ENCODE measurements at regions not wholly inside any gene's neighbourhood (a gene's known extent, or its start where the extent isn't known, plus 50 kb on each side); places are given as distances from the start of the nearest gene placed in this dataset.

GRCh38 chr7:110181768-110182167 lies 909.2 kb upstream of the LRRN3 start:
- no peak overlapping the region for H3K4me3 ChIP-seq (ENCODE audit: low read depth, low read length)
- DNase-seq (ENCODE audit: low read depth): no peak
- TF ChIP-seq CTCF (conservative IDR thresholded peaks at IDR 0.05; ENCODE audit: low read depth, low read length): no peak

- no peak overlapping the region for H3K4me3 ChIP-seq (ENCODE audit: low read depth, low read length)
- DNase-seq (ENCODE audit: low read depth): no peak
- TF ChIP-seq CTCF (conservative IDR thresholded peaks at IDR 0.05; ENCODE audit: low read depth, low read length): no peak
Measured at GRCh38 chr7:110186334-110186733, 904.6 kb upstream of the LRRN3 start.

- no peak overlapping the region for H3K4me3 ChIP-seq (ENCODE audit: low read depth, low read length)
- no peak for TF ChIP-seq CTCF (conservative IDR thresholded peaks at IDR 0.05; ENCODE audit: low read depth, low read length)
- no peak for DNase-seq (ENCODE audit: low read depth)
Measured at GRCh38 chr7:110187877-110188554, 902.9 kb upstream of the LRRN3 start.

- peak; percentile 38 for TF ChIP-seq CTCF (conservative IDR thresholded peaks at IDR 0.05; ENCODE audit: low read depth, low read length)
- H3K4me3 ChIP-seq (ENCODE audit: low read depth, low read length): no peak overlapping the region
- no peak for DNase-seq (ENCODE audit: low read depth)
Measured at GRCh38 chr7:110204527-110204926, 886.4 kb upstream of the LRRN3 start.

GRCh38 chr7:110205899-110206298 lies 885.0 kb upstream of the LRRN3 start:
- H3K4me3 ChIP-seq (ENCODE audit: low read depth, low read length): no peak overlapping the region
- TF ChIP-seq CTCF (conservative IDR thresholded peaks at IDR 0.05; ENCODE audit: low read depth, low read length): no peak
- no peak for DNase-seq (ENCODE audit: low read depth)

- H3K4me3 ChIP-seq (ENCODE audit: low read depth, low read length): no peak overlapping the region
- DNase-seq (ENCODE audit: low read depth): no peak
- TF ChIP-seq CTCF (conservative IDR thresholded peaks at IDR 0.05; ENCODE audit: low read depth, low read length): no peak
Measured at GRCh38 chr7:110209884-110210283, 881.0 kb upstream of the LRRN3 start.

GRCh38 chr7:110210941-110211608 lies 879.9 kb upstream of the LRRN3 start:
- DNase-seq (ENCODE audit: low read depth): no peak
- H3K4me3 ChIP-seq (ENCODE audit: low read depth, low read length): no peak overlapping the region
- no peak for TF ChIP-seq CTCF (conservative IDR thresholded peaks at IDR 0.05; ENCODE audit: low read depth, low read length)
